ENCODE measurements at regions not wholly inside any gene's neighbourhood (a gene's known extent, or its start where the extent isn't known, plus 50 kb on each side); places are given as distances from the start of the nearest gene placed in this dataset.

DNA sequence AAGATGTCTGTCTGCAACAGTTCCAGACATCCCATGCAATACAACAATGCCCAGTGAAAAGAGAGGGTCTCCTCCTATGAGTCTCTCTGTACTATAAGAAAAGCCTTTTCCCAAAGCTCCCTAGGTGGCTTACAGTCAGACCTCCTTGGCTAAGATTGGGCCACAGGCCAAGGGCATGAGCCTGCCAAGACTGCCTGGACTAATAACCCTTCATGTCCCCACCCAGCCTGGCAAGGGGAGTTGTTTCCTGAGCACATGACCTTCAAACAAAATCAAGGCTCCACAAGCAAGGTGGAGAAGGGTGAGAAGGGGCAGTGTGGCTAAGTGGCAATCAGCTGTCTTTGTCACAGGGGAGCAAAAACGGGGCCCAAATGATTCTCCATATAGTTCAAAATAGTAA, 75.6 kb upstream of the ZSWIM6 start:
- H3K23ac ChIP-seq (ENCODE audit: low read length): no peak overlapping the region

DNA sequence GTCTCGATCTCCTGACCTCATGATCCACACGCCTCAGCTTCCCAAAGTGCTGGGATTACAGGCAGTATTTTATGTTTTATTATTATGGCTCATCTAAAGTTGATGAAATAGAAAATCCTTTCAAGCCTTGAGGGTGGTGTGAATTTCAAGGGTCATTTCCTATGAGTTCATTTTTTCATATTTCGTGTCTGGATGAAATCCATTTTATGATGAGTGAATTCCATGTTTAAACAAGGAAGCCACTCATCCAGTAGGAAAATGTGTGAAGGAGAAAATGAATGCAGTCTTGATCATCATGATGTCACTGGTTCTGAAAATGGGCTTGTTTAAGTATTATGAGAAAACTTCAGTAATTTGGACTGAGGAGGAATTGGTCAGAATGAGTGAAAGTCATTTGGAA, 74.6 kb upstream of the ZSWIM6 start:
- Histone ChIP-seq H3K56ac (ENCODE audit: low read length) (no peak overlapping the region), H2AK5ac (ENCODE audit: low read length) (no peak overlapping the region), H3K36me3 (ENCODE audit: control insufficient read depth, insufficient read depth, low read length) (no peaks in the 10 kb centered on the region), H3K9ac (ENCODE audit: low read length) (no peak overlapping the region), H2BK15ac (replicated peaks; ENCODE audit: low read depth) (no peak overlapping the region), H4K8ac (ENCODE audit: low read depth, low read length) (no peak overlapping the region), H3K79me2 (ENCODE audit: control insufficient read depth, insufficient read depth, low read length) (no peaks in the 10 kb centered on the region), H3K4ac (ENCODE audit: low read depth, low read length) (no peak overlapping the region), H3K4me1 (ENCODE audit: control insufficient read depth, low read depth, low read length) (no peaks in the 10 kb centered on the region), H2BK120ac (ENCODE audit: low read depth, low read length) (no peak overlapping the region), H2BK5ac (ENCODE audit: low read length) (no peak overlapping the region), H3K4me2 (ENCODE audit: low read length) (no peak overlapping the region), H4K5ac (ENCODE audit: low read length) (no peak overlapping the region), H3K27me3 (ENCODE audit: insufficient read depth, low read length, poor library complexity) (no peaks in the 10 kb centered on the region), H3K27ac (ENCODE audit: low read depth, low read length) (no peak overlapping the region), H3K18ac (ENCODE audit: low read length) (no peak overlapping the region), H3K79me1 (ENCODE audit: low read length) (no peaks in the 10 kb centered on the region), H3K4me3 (ENCODE audit: low read length) (no peak overlapping the region), H3K23ac (ENCODE audit: low read length) (no peak overlapping the region)
- DNase-seq: no peak
- no CpG with 5 or more reads among the region's 3 CpGs for WGBS (ENCODE audit: extremely low coverage, insufficient coverage, low lambda C conversion rate)

More for the DNA sequence above, 75.6 kb upstream of the ZSWIM6 start:
- H3K9ac ChIP-seq (ENCODE audit: low read length): no peak overlapping the region
- H2BK5ac ChIP-seq (ENCODE audit: low read length): no peak overlapping the region
- no peak overlapping the region for H4K8ac ChIP-seq (ENCODE audit: low read depth, low read length)
- H2BK15ac ChIP-seq (replicated peaks; ENCODE audit: low read depth): no peak overlapping the region
- no peak overlapping the region for H3K4ac ChIP-seq (ENCODE audit: low read depth, low read length)
- H3K36me3 ChIP-seq (ENCODE audit: control insufficient read depth, insufficient read depth, low read length): no peaks in the 10 kb centered on the region
- no peak overlapping the region for H3K56ac ChIP-seq (ENCODE audit: low read length)
- H4K5ac ChIP-seq (ENCODE audit: low read length): no peak overlapping the region
- H3K27ac ChIP-seq (ENCODE audit: low read depth, low read length): no peak overlapping the region
- WGBS (ENCODE audit: extremely low coverage, insufficient coverage, low lambda C conversion rate): no CpG with 5 or more reads among the region's 1 CpG
- H3K79me2 ChIP-seq (ENCODE audit: control insufficient read depth, insufficient read depth, low read length): no peaks in the 10 kb centered on the region
- H3K27me3 ChIP-seq (ENCODE audit: insufficient read depth, low read length, poor library complexity): no peaks in the 10 kb centered on the region
- no peak overlapping the region for H2AK5ac ChIP-seq (ENCODE audit: low read length)
- H3K4me2 ChIP-seq (ENCODE audit: low read length): no peak overlapping the region
- DNase-seq: no peak
- no peak overlapping the region for H3K18ac ChIP-seq (ENCODE audit: low read length)
- no peak overlapping the region for H2BK120ac ChIP-seq (ENCODE audit: low read depth, low read length)
- no peaks in the 10 kb centered on the region for H3K4me1 ChIP-seq (ENCODE audit: control insufficient read depth, low read depth, low read length)
- no peak overlapping the region for H3K4me3 ChIP-seq (ENCODE audit: low read length)
- H3K79me1 ChIP-seq (ENCODE audit: low read length): no peaks in the 10 kb centered on the region

DNA sequence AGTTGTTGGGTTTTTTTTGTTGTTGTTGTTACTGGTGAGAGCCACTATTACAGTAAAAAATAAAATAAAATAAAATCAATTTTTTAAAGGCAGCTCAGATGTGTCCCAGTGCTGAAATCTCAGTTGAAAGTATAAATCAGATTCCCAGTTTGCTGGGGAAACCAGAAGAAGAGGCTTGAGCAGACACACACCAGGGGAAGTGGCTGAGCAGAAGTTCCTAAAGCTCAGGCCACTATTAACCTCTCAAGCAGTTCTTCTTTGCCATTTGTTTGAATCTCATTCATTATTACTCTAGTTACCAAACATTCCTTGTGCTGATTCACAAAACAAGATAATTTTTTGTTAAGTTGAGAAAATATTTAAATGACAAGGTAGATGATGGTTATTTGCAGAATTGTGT, 70.9 kb upstream of the ZSWIM6 start:
- Histone ChIP-seq H4K8ac (ENCODE audit: low read depth, low read length) (no peak overlapping the region), H3K27ac (ENCODE audit: low read depth, low read length) (no peak overlapping the region), H2AK5ac (ENCODE audit: low read length) (no peak overlapping the region), H3K4ac (ENCODE audit: low read depth, low read length) (no peak overlapping the region), H4K5ac (ENCODE audit: low read length) (no peak overlapping the region), H3K23ac (ENCODE audit: low read length) (no peak overlapping the region), H2BK15ac (replicated peaks; ENCODE audit: low read depth) (no peak overlapping the region), H3K18ac (ENCODE audit: low read length) (no peak overlapping the region), H3K4me1 (ENCODE audit: control insufficient read depth, low read depth, low read length) (no peaks in the 10 kb centered on the region), H3K4me3 (ENCODE audit: low read length) (no peak overlapping the region), H3K79me2 (ENCODE audit: control insufficient read depth, insufficient read depth, low read length) (no peaks in the 10 kb centered on the region), H3K27me3 (ENCODE audit: insufficient read depth, low read length, poor library complexity) (no peaks in the 10 kb centered on the region), H3K36me3 (ENCODE audit: control insufficient read depth, insufficient read depth, low read length) (no peaks in the 10 kb centered on the region), H2BK5ac (ENCODE audit: low read length) (no peak overlapping the region), H3K79me1 (ENCODE audit: low read length) (no peaks in the 10 kb centered on the region), H3K56ac (ENCODE audit: low read length) (no peak overlapping the region), H2BK120ac (ENCODE audit: low read depth, low read length) (no peak overlapping the region), H3K4me2 (ENCODE audit: low read length) (no peak overlapping the region), H3K9ac (ENCODE audit: low read length) (no peak overlapping the region)
- no peak for DNase-seq

DNA sequence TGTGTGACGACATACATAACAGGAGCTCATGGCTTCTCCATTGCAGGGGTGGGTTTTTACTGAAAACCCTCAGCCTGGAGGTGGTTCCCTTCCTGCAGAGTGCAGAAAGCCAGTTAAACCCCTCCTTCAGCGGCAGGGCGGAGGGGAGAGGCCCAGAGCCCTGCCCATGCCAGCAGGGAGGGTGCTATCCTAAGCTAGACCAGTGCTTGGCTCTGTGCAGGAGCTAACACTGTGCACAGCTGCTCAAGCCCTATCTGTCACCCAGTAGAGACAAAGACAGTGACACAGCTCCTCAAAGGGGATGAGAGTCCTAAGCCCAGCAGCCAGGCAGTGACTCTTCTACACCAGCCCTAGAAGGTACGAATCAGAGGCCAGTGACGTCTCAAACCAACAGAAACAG, 70.0 kb upstream of the ZSWIM6 start:
- peak; percentile 53 for DNase-seq
- no CpG with 5 or more reads among the region's 5 CpGs for WGBS (ENCODE audit: extremely low coverage, insufficient coverage, low lambda C conversion rate)

DNA sequence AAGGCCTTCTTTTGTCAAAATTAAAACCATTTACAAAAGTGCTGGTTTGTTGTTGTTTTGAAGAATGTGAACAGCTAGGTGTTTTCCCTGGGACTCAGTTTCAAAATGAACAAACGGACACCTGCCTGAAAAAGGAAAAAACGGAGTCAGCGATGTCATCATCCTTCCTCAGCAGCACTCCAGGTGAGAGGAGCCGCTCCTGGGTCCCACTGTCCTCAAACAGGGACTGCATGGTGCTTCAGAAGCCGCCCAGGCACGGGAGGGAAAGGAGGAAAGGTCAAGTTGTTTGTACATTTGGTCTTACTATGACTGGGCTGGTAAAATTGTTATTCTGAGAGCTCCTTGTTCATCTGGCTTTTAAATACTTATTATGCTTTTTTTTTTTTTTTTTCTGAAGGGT, 69.0 kb upstream of the ZSWIM6 start:
- Histone ChIP-seq H4K8ac (ENCODE audit: low read depth, low read length) (no peak overlapping the region), H3K79me2 (ENCODE audit: control insufficient read depth, insufficient read depth, low read length) (no peaks in the 10 kb centered on the region), H3K56ac (ENCODE audit: low read length) (no peak overlapping the region), H3K79me1 (ENCODE audit: low read length) (no peaks in the 10 kb centered on the region), H3K18ac (ENCODE audit: low read length) (no peak overlapping the region), H3K27ac (ENCODE audit: low read depth, low read length) (no peak overlapping the region), H3K4me3 (ENCODE audit: low read length) (no peak overlapping the region), H2BK15ac (replicated peaks; ENCODE audit: low read depth) (no peak overlapping the region), H3K4me1 (ENCODE audit: control insufficient read depth, low read depth, low read length) (no peaks in the 10 kb centered on the region), H3K23ac (ENCODE audit: low read length) (no peak overlapping the region), H3K27me3 (ENCODE audit: insufficient read depth, low read length, poor library complexity) (no peaks in the 10 kb centered on the region), H3K4ac (ENCODE audit: low read depth, low read length) (no peak overlapping the region), H3K36me3 (ENCODE audit: control insufficient read depth, insufficient read depth, low read length) (no peaks in the 10 kb centered on the region), H3K4me2 (ENCODE audit: low read length) (no peak overlapping the region), H4K5ac (ENCODE audit: low read length) (no peak overlapping the region), H2BK120ac (ENCODE audit: low read depth, low read length) (no peak overlapping the region), H2AK5ac (ENCODE audit: low read length) (no peak overlapping the region), H2BK5ac (ENCODE audit: low read length) (no peak overlapping the region), H3K9ac (ENCODE audit: low read length) (no peak overlapping the region)
- no peak for DNase-seq
- no CpG with 5 or more reads among the region's 6 CpGs for WGBS (ENCODE audit: extremely low coverage, insufficient coverage, low lambda C conversion rate)

More for the DNA sequence above, 70.0 kb upstream of the ZSWIM6 start:
- Histone ChIP-seq H3K27me3 (ENCODE audit: insufficient read depth, low read length, poor library complexity) (no peaks in the 10 kb centered on the region), H3K23ac (ENCODE audit: low read length) (no peak overlapping the region), H3K4me3 (ENCODE audit: low read length) (no peak overlapping the region), H3K56ac (ENCODE audit: low read length) (no peak overlapping the region), H3K18ac (ENCODE audit: low read length) (no peak overlapping the region), H2AK5ac (ENCODE audit: low read length) (no peak overlapping the region), H2BK120ac (ENCODE audit: low read depth, low read length) (no peak overlapping the region), H3K9ac (ENCODE audit: low read length) (no peak overlapping the region), H4K5ac (ENCODE audit: low read length) (no peak overlapping the region), H3K4me2 (ENCODE audit: low read length) (no peak overlapping the region), H3K79me1 (ENCODE audit: low read length) (no peaks in the 10 kb centered on the region), H3K4me1 (ENCODE audit: control insufficient read depth, low read depth, low read length) (no peaks in the 10 kb centered on the region), H2BK5ac (ENCODE audit: low read length) (no peak overlapping the region), H3K4ac (ENCODE audit: low read depth, low read length) (no peak overlapping the region), H3K27ac (ENCODE audit: low read depth, low read length) (no peak overlapping the region), H2BK15ac (replicated peaks; ENCODE audit: low read depth) (no peak overlapping the region), H3K79me2 (ENCODE audit: control insufficient read depth, insufficient read depth, low read length) (no peaks in the 10 kb centered on the region), H3K36me3 (ENCODE audit: control insufficient read depth, insufficient read depth, low read length) (no peaks in the 10 kb centered on the region), H4K8ac (ENCODE audit: low read depth, low read length) (no peak overlapping the region)

DNA sequence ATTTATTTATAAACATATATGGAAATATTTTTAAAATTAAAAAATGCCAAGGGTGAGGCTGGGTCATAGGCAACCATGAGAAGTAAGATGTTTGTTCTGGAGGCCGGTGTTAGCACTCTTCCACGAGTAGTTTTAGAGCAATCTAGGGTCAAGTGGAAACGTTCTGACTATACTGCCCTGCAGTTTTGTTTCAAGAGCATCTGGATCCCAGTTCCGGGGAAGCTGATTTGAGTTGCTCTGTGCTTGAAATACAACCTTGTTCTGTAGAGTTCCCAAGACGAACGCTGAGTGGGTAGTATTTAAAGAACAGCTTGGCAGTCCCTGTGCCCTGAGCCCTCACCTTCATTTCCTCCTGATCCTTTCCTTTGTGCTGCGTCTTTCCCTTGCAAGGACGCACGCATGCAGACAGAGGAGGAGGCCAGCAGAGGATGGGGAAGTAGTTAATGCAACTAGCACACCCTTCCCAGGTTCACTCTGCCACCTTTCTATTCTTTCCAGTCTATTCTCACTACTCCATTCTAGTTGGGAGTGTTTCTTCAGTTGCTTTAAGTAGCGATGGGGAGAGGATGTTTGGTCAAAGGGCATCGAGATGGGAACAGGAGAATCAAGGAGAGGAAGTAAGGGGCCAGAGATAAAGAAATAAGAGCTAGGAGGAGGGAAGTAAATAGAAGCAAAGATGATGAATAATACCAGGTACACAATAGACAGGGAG, 68.3 kb upstream of the ZSWIM6 start:
- H3K27ac ChIP-seq (ENCODE audit: low read depth, low read length): no peak overlapping the region
- WGBS (ENCODE audit: extremely low coverage, insufficient coverage, low lambda C conversion rate): no CpG with 5 or more reads among the region's 11 CpGs
- H3K79me1 ChIP-seq (ENCODE audit: low read length): no peaks in the 10 kb centered on the region

More for the DNA sequence above, 68.3 kb upstream of the ZSWIM6 start:
- Histone ChIP-seq H3K9ac (ENCODE audit: low read length) (no peak overlapping the region), H3K56ac (ENCODE audit: low read length) (peak overlapping the region; percentile 26), H4K8ac (ENCODE audit: low read depth, low read length) (no peak overlapping the region), H3K4ac (ENCODE audit: low read depth, low read length) (no peak overlapping the region), H2BK15ac (replicated peaks; ENCODE audit: low read depth) (no peak overlapping the region), H3K27me3 (ENCODE audit: insufficient read depth, low read length, poor library complexity) (no peaks in the 10 kb centered on the region), H2BK5ac (ENCODE audit: low read length) (no peak overlapping the region), H3K23ac (ENCODE audit: low read length) (no peak overlapping the region), H3K4me2 (ENCODE audit: low read length) (no peak overlapping the region), H3K4me3 (ENCODE audit: low read length) (no peak overlapping the region), H3K18ac (ENCODE audit: low read length) (no peak overlapping the region), H3K79me2 (ENCODE audit: control insufficient read depth, insufficient read depth, low read length) (no peaks in the 10 kb centered on the region), H3K4me1 (ENCODE audit: control insufficient read depth, low read depth, low read length) (no peaks in the 10 kb centered on the region), H3K36me3 (ENCODE audit: control insufficient read depth, insufficient read depth, low read length) (no peaks in the 10 kb centered on the region), H2BK120ac (ENCODE audit: low read depth, low read length) (no peak overlapping the region), H2AK5ac (ENCODE audit: low read length) (no peak overlapping the region), H4K5ac (ENCODE audit: low read length) (no peak overlapping the region)
- no peak for DNase-seq
